NCI-H1092 (cell line): ENCODE measurements at regions not wholly inside any gene's neighbourhood (a gene's known extent, or its start where the extent isn't known, plus 50 kb on each side); places are given as distances from the start of the nearest gene placed in this dataset.
A peak's percentile ranks its signal among the peaks of the same experiment; 100 is the strongest.

Experiments used
- DNase-seq: peaks from one replicate; lab custom pipeline; 2025; lab: John Stamatoyannopoulos, UW

- no peak for DNase-seq
These were observed 63.6 kb downstream of the NUDT12 start for GRCh38 chr5:103498800-103499551.

- DNase-seq = no peak
These were observed 64.4 kb downstream of the NUDT12 start for GRCh38 chr5:103498211-103498610.

- no peak for DNase-seq
These were observed 64.8 kb downstream of the NUDT12 start for GRCh38 chr5:103497781-103498180.

GRCh38 chr5:103490030-103490739 is 72.4 kb downstream of the NUDT12 start:
- no peak for DNase-seq

GRCh38 chr5:103489307-103489706 is 73.3 kb downstream of the NUDT12 start:
- DNase-seq = no peak

- no peak for DNase-seq
These were observed 74.6 kb downstream of the NUDT12 start for GRCh38 chr5:103487822-103488493.

GRCh38 chr5:103487218-103487617 is 75.4 kb downstream of the NUDT12 start:
- no peak for DNase-seq

GRCh38 chr5:103486739-103487138 is 75.8 kb downstream of the NUDT12 start:
- DNase-seq = no peak

GRCh38 chr5:103480246-103480645 is 82.3 kb downstream of the NUDT12 start:
- no peak for DNase-seq

GRCh38 chr5:103477678-103478077 is 84.9 kb downstream of the NUDT12 start:
- DNase-seq = no peak

- DNase-seq = no peak
These were observed 85.8 kb downstream of the NUDT12 start for GRCh38 chr5:103476811-103477210.

GRCh38 chr5:103475629-103476240 is 86.9 kb downstream of the NUDT12 start:
- peak; percentile 4 for DNase-seq

GRCh38 chr5:103474677-103475076 is 87.9 kb downstream of the NUDT12 start:
- no peak for DNase-seq

- DNase-seq = no peak
These were observed 88.9 kb downstream of the NUDT12 start for GRCh38 chr5:103473725-103474124.

- no peak for DNase-seq
These were observed 89.8 kb downstream of the NUDT12 start for GRCh38 chr5:103472830-103473229.

- DNase-seq = no peak
These were observed 90.3 kb downstream of the NUDT12 start for GRCh38 chr5:103472265-103472664.

- no peak for DNase-seq
These were observed 93.1 kb downstream of the NUDT12 start for GRCh38 chr5:103469288-103470040.

GRCh38 chr5:103467831-103468230 is 94.8 kb downstream of the NUDT12 start:
- no peak for DNase-seq

- no peak for DNase-seq
These were observed 96.1 kb downstream of the NUDT12 start for GRCh38 chr5:103466495-103466894.

- no peak for DNase-seq
These were observed 96.7 kb downstream of the NUDT12 start for GRCh38 chr5:103465891-103466290.

GRCh38 chr5:103464835-103465484 is 97.6 kb downstream of the NUDT12 start:
- DNase-seq = no peak
